ENCODE measurements at regions not wholly inside any gene's neighbourhood (a gene's known extent, or its start where the extent isn't known, plus 50 kb on each side); places are given as distances from the start of the nearest gene placed in this dataset.
A peak's percentile ranks its signal among the peaks of the same experiment; 100 is the strongest.

DNA sequence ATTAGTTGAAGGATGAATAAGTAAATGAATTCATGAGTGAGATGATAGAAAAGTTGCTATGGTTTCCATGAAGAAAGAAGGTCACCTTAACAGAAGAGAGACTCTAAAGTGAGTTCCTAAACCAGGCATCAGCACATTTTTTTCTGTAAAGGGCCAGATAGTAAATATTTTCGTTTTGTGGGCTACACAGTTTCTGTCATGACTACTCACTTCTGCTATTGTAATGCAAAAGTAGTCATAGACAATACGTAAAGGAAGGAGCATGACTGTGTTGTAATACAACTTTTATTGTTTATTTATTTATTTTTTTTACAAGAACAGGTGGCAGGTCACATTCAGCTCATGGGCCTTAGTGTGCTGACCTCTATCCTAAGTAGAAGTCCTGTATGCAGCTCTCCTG is 426.1 kb upstream of the DYNLRB2 start:
- no peak for DNase-seq

GRCh38 chr16:80113873-80114574 is 426.8 kb upstream of the DYNLRB2 start:
- DNase-seq, result no peak

GRCh38 chr16:80109581-80109980 is 431.2 kb upstream of the DYNLRB2 start:
- no peak for DNase-seq

DNA sequence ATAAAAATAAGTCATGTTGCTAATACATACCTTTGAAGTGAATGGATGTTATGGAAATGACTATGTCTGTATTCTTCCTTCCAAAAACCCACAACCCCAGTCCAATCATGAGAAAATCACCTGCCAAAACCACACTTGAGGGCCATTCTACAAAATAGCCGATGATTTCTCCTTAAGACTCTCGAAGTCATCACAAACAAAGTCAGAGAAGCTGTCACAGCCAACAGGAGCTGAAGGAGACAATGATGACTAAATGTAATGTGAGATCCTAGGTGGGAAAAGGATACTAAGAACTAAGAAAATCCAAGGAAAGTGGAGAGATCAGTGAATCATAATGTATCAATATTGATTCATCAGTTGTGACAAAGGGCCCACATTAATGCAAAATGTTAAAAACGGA is 432.9 kb upstream of the DYNLRB2 start:
- DNase-seq, result no peak

GRCh38 chr16:80105751-80106150 is 435.0 kb upstream of the DYNLRB2 start:
- no peak for DNase-seq

- no peak for DNase-seq
Measured at GRCh38 chr16:80105160-80105559, 435.6 kb upstream of the DYNLRB2 start.

DNA sequence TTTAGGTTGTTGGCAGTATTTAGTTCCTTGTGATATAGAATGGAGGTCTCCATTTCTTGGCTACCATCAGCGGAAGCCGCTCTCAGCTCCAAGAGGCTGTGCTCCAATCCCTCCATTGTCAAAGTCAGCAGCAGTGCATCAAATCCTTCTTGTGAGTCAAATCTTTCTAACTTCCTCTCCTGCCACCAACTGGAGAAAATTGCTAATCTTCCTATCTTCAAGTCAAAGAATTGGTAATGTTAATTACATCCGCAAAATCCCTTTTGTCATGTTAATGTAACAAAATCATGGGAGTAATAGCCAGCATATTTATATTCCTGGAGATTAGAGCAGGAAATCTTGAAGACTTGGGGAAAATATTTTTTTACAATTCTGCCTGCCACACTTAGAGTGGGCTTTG is 436.4 kb upstream of the DYNLRB2 start:
- no peak for DNase-seq

- DNase-seq, result no peak
Measured at GRCh38 chr16:80103463-80103862, 437.3 kb upstream of the DYNLRB2 start.

GRCh38 chr16:80100846-80101451 is 439.8 kb upstream of the DYNLRB2 start:
- DNase-seq, result peak; percentile 36

GRCh38 chr16:80100186-80100585 is 440.6 kb upstream of the DYNLRB2 start:
- no peak for DNase-seq

DNA sequence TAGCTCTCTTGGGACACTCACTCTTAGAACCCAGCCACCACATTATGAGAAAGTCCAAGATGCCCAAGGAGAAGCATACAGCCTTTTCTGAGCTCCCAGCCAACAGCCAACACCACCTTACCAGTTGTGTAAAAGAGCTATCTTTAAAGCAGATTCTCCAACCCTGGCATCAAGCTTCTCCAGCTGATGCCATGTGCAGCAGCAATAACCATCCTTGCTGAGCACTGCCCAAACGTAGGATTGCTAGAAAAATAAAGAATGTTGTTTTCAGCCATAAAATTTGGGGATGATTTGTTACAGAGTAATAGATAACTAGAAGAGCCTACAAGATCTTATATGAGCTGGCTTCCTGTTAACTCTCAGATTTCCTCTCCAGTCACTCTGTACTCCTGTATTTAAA is 443.7 kb upstream of the DYNLRB2 start:
- DNase-seq, result no peak

GRCh38 chr16:80092681-80093080 is 448.1 kb upstream of the DYNLRB2 start:
- DNase-seq, result no peak

- peak; percentile 15 for DNase-seq
Measured at GRCh38 chr16:80091453-80091852, 449.3 kb upstream of the DYNLRB2 start.

DNA sequence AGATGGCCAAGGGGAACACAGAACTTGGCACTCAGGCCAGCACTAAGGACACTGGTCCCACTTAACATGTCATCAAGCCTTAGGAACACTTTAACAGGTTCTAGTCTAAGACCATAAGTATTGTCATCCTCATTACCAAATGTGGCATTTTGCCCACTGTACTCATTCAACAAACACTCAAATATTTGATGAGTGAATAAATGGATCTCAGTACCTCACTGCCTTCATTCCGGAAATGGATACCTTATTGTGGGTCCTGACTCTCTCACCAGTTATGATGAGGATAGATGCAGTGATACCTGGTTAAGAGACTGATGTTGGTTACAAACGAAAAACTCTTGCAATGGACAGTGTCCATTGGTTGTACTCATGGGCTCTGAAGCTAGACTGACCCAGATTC is 455.2 kb upstream of the DYNLRB2 start:
- DNase-seq, result no peak

DNA sequence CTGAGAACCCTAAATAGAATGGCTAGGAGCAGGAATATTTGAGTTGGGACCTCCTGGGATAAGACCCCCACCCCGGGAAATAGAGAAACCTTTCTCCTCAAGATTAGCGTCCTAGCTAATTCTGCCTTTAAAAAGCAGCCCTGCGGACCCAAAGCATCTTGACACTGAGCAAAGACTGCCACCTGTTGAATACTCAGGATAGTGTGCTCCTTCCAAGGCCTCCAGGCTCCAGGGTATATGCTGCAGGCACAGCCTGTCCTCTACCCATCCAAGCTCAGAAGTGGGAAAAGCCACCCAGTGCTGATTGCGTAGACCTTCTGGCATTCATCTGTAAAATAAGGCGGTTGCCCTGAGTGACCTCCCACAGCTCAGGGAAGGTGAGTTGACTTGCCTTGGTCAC is 456.2 kb upstream of the DYNLRB2 start:
- DNase-seq, result peak; percentile 15

DNA sequence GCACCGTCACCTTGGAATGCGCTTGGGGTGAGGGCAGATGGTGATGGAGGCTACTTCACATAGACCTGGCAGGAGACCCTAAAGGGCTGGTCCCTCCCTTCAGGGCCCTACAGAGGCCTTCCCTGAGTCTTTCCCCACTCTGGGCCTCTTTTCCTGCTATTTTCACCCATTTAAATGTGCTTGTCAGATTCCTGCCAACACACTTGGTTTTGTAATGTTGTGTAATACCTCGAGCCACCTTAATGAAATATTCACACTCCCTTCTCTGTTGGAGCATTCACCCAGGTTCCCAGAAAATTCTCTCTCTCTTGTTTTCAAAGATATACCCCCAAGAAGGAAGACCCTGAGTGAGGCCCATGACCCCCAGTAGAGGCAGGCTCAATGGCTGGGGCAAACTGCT is 456.6 kb upstream of the DYNLRB2 start:
- DNase-seq, result no peak

- no peak for DNase-seq
Measured at GRCh38 chr16:80082906-80083305, 457.9 kb upstream of the DYNLRB2 start.

DNA sequence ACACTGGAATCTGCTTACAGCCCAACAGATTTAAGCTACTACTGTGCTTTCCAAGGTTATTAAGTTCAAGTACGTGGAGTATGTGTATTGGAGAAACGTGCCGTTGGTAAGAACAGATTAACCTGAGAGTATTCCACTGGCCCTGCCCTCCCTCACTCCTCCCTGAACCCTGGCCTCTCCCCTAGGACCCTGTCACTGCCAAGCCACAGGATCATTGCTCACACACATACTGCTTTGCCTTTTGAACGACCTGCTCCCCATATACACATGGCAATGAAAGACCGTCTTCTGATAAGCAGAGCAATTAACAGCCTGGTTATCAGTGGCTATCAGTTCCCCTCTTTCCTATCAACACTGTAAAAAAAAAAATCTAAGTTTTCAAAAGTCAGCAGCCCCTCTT is 458.9 kb upstream of the DYNLRB2 start:
- DNase-seq, result no peak

- DNase-seq, result no peak
Measured at GRCh38 chr16:80080287-80080851, 460.4 kb upstream of the DYNLRB2 start.

DNA sequence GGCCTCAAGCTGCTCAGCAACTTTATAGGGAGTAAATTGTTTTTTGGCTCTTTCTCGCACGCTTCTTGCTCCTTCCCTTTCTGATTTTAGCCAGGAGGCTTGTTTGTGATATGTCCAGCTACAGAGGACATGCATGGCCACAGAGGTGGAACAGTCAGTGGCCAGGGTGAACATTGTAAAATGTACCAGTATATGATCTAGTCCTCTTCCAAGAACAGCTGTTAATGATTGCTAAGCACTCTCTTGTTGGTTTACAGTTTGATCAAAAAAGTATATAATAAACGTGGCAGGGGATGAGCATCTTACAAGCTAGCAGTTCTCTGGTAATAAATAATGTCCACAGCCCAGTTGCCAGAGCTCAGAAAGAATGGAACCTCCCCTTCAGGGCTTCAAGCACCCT is 461.7 kb upstream of the DYNLRB2 start:
- no peak for DNase-seq

DNA sequence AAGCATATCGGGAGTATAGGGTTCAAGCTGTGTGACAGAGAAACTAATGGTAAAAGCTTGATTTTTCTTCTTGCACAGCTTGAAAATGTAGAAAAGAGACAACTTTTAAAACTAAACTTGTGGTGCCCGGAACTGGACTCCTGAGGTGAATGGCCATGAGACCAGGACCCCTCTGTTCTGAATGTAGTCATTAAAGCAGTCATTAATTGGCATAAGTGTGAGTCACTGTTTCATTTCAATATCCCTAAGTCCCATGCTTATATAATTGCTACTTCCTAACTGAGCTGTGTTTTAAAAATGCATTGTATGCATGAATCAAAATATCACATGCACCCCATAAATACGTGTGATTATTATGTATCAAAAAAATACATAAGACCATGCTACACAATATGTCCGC is 463.1 kb upstream of the DYNLRB2 start:
- DNase-seq, result no peak

DNA sequence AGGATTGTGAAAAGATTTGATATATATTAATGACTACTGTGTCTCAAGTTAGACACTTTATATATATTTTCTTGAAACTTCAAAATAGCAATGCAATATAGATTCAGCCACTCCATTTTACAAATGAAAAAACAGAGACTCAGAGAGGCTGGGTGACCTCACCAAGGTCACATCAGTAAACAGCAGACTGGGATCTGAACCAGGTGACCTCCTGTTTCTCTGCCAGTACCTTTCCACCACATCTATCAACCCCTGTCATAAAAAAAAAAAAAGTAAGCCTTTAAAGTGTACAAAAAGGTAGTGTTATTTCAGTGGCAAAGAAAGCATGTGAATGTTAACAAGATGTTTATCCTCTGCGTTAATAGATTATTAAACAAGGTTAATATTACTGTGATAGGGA is 466.5 kb upstream of the DYNLRB2 start:
- no peak for DNase-seq

DNA sequence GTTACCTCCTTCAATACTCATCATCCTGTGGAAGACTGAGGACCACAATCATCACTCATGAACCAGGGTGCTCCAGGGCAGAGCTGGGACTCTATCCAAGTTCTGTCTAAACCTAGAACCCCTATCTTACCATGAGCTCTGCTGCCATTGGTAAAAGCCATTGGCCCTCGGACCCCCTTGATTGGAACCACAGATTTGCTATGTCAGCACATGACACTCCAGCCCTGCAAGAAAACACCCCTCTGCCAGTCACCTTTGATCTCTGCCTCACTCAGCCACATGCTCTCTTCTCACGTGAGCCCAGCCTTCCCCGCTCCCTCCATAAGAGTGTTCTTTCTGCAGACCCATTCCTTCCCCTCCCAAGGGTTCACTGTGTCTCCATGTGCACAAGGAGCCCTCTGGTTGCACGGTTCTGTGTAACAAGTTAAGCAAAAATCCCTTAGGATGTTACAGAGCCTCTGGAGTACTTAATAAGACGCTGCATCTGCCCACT is 468.8 kb upstream of the DYNLRB2 start:
- no peak for DNase-seq

DNA sequence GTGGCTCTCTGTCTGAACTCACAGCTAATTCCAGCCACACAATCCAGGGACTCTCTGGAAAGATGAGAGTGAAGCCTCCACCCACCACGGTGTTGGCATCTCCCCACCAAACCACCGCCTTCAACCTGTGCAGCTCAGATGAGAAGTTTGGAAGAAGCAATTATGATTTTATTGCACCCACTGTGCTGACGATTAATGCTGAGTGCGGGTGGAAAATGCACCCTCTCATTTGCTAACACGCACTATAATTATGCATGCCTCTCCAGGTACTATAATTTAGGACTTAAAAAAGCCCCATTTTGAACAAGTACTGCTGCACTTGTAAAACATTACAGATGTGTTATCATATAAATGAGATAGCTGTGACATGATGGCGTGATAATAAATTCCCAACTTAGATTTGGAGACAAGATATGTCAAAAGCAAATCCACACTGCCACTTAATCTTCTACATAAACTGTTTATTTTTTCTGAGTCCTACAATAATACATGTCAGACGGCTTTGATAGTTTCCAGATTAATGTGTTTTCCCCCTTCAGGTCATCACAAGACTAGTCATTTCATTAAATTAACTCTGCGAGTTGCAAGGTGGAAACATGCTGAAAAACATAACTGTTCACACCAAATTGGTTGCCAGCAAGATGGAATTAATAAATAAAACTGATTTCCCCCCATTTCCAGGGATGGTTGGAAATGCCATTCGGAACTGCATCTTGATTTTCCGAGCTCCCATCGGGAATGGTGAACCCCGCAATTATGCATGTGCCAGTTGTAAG is 466.5 kb upstream of the MAF start:
- peak; percentile 76 for DNase-seq
